ENCODE measurements at regions not wholly inside any gene's neighbourhood (a gene's known extent, or its start where the extent isn't known, plus 50 kb on each side); places are given as distances from the start of the nearest gene placed in this dataset.

GRCh38 chr16:85309656-85310587 lies 197.7 kb upstream of the CIBAR2 start:
- in situ Hi-C loops (cut with HindIII; ENCODE audit: extremely low pct_ligation_motif_present, low pct_unique_long_range_greater_than_20kb): no loop called here
- WGBS (ENCODE audit: low lambda C conversion rate): 84% methylated on average over 32 of the region's 37 CpGs
- no TSS peak for BruUV-seq (replicated peaks)
- peak; percentile 23 for TF ChIP-seq HNRNPLL (IDR thresholded peaks at IDR 0.05; ENCODE audit: low read depth, low read length, poor library complexity, severe bottlenecking)
- TF ChIP-seq ZNF768 (CRISPR knock-in tag; IDR thresholded peaks at IDR 0.05): 0 out of 2 replicates have a peak, but pooled peaks have one; percentile 38
- TF ChIP-seq ARHGAP35 (CRISPR knock-in tag; IDR thresholded peaks at IDR 0.05; ENCODE audit: borderline replicate concordance): no peak
- no peak for TF ChIP-seq ELF3 (CRISPR knock-in tag; IDR thresholded peaks at IDR 0.05)
- 0 out of 2 replicates have a peak, but pooled peaks have one; percentile 49 for TF ChIP-seq NRL (CRISPR knock-in tag; IDR thresholded peaks at IDR 0.05; ENCODE audit: borderline replicate concordance)
- TF ChIP-seq RNF2 (conservative IDR thresholded peaks at IDR 0.05; ENCODE audit: low read depth): no peak
- peak; percentile 22 for TF ChIP-seq SKI (IDR thresholded peaks at IDR 0.05; ENCODE audit: partially characterized antibody)
- no peak for TF ChIP-seq ZMYM4 (CRISPR knock-in tag; IDR thresholded peaks at IDR 0.05)
- peak; percentile 47; the same call in 1 of the 2 replicates for TF ChIP-seq ZMYM3 (CRISPR knock-in tag; IDR thresholded peaks at IDR 0.05)
- peak; percentile 41 for TF ChIP-seq RBM39 (IDR thresholded peaks at IDR 0.05; ENCODE audit: low read depth, low read length, poor library complexity, severe bottlenecking)
- TF ChIP-seq ZBTB40 (IDR thresholded peaks at IDR 0.05): no peak
- peak; percentile 36; the same call in 1 of the 2 replicates for TF ChIP-seq ZBTB40 (CRISPR knock-in tag; IDR thresholded peaks at IDR 0.05)
- no peak for TF ChIP-seq MAFF (IDR thresholded peaks at IDR 0.05; ENCODE audit: low read depth, low read length)
- peak; percentile 94 for TF ChIP-seq ZSCAN25 (CRISPR knock-in tag; IDR thresholded peaks at IDR 0.05)
- no peak for TF ChIP-seq SMYD3 (CRISPR knock-in tag; IDR thresholded peaks at IDR 0.05)
- TF ChIP-seq ZNF749 (CRISPR knock-in tag; IDR thresholded peaks at IDR 0.05; ENCODE audit: borderline replicate concordance): no peak

More at GRCh38 chr16:85309656-85310587, 197.7 kb upstream of the CIBAR2 start:
- intact Hi-C loops (cut with micrococcal nuclease; ENCODE audit: unreplicated experiment): no loop called here
- Histone ChIP-seq H3K9me3 (ENCODE audit: low read length) (no peaks in the 10 kb centered on the region), H2AFZ (ENCODE audit: low read length) (no peak overlapping the region), H3K27me3 (ENCODE audit: control insufficient read depth in 1 of 2, insufficient read depth in 2 of 2, low read length in 2 of 2) (peaks cover 10 to 21% of the 10 kb centered on the region in 2 experiments; a peak in 2 of 5 replicates), H3K4me3 (replicated peaks in 1 of 3; ENCODE audit: insufficient read depth in 1 of 3, low read depth in 2 of 3, low read length in 3 of 3) (no peak overlapping the region), H3K9ac (ENCODE audit: insufficient read depth, low read depth, low read length) (no peak overlapping the region), H3K4me2 (ENCODE audit: low read depth, low read length) (no peak overlapping the region; the same call in 1 of the 2 replicates), H3K79me2 (ENCODE audit: insufficient read depth, low read length) (no peaks in the 10 kb centered on the region), H3K4me1 (ENCODE audit: insufficient read depth, low read length) (peaks cover 81% of the 10 kb centered on the region), H4K20me1 (ENCODE audit: insufficient read depth, low read length) (peaks cover 17% of the 10 kb centered on the region; the same call in 1 of the 2 replicates), H3K36me3 (replicated peaks in 1 of 2; ENCODE audit: control insufficient read depth in 1 of 2, insufficient read depth in 2 of 2, low read length in 2 of 2) (no peaks in the 10 kb centered on the region), H3K27ac (ENCODE audit: extremely low read length, insufficient read depth, low read length) (no peak overlapping the region)
- DNase-seq (ENCODE audit: low spot score): peak; percentile 34
- POLR2A ChIA-PET: interaction anchor here (0.7 kb wide), 1 partner anchor 25 kb away, joined by 3 read pairs; no protein-coding TSS in a partner anchor
- no peak for ATAC-seq
- CTCF ChIA-PET (ENCODE audit: low intra/inter-chr PET ratio, low total read pairs): no interaction called here
- no peak for FAIRE-seq
